ENCODE measurements at regions not wholly inside any gene's neighbourhood (a gene's known extent, or its start where the extent isn't known, plus 50 kb on each side); places are given as distances from the start of the nearest gene placed in this dataset.

DNA sequence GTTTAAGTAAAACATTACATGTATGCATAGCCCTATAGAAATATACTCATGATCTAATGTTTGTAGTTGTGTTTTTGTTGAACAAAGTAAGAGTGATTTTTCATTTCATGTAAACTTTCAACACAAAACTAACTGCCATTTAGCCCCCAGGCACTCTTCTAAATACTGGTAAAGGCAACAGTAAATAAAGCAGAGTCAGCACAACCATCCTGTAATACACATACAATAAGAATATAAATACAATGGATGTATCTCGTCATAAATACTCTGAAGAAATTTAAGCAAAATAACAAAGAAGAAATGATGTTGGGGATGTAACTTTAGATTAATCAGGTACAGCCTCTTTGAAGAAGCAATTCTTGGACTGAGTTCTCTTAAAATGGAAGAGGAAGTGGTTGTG, 821.2 kb downstream of the ARAP2 start:
- TF ChIP-seq, protein P1, sequence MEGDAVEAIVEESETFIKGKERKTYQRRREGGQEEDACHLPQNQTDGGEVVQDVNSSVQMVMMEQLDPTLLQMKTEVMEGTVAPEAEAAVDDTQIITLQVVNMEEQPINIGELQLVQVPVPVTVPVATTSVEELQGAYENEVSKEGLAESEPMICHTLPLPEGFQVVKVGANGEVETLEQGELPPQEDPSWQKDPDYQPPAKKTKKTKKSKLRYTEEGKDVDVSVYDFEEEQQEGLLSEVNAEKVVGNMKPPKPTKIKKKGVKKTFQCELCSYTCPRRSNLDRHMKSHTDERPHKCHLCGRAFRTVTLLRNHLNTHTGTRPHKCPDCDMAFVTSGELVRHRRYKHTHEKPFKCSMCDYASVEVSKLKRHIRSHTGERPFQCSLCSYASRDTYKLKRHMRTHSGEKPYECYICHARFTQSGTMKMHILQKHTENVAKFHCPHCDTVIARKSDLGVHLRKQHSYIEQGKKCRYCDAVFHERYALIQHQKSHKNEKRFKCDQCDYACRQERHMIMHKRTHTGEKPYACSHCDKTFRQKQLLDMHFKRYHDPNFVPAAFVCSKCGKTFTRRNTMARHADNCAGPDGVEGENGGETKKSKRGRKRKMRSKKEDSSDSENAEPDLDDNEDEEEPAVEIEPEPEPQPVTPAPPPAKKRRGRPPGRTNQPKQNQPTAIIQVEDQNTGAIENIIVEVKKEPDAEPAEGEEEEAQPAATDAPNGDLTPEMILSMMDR (IDR thresholded peaks at IDR 0.05), result no peak
- TF ChIP-seq EZH2 (IDR thresholded peaks at IDR 0.05) (no peak), EZH2phosphoT487 (IDR thresholded peaks at IDR 0.05) (no peak)

Measured in neural progenitor cell (in vitro differentiated cells).